ENCODE measurements at regions not wholly inside any gene's neighbourhood (a gene's known extent, or its start where the extent isn't known, plus 50 kb on each side); places are given as distances from the start of the nearest gene placed in this dataset.
"Not testable (repeated sequence)": the region's sequence is repeated elsewhere in the genome, so short reads cannot be mapped to it uniquely, and the experiment has no call there.

- Histone ChIP-seq H3K36me3 (no peaks in the 10 kb centered on the region), H3K27ac (peak overlapping the region in 1 of 10 donors; percentile 6), H3K9me3 (peaks cover 0 to 14% (median 0%) of the 10 kb centered on the region in 11 donors), H3K27me3 (no peaks in the 10 kb centered on the region), H3K4me3 (no peak overlapping the region), H3K4me1 (peaks cover 0 to 53% (median 13%) of the 10 kb centered on the region in 9 donors)
- peak; percentile 73 to 95 (median 88) for ATAC-seq
- intact Hi-C loops (cut with DNase I), result no loop called here
- DNase-seq, result peak; percentile 40 to 47
- no peak for TF ChIP-seq CTCF (IDR thresholded peaks at IDR 0.05)
- 57 to 62% methylated on average over 12 of the region's 12 CpGs for WGBS, 2 donors
Measured at GRCh38 chr1:184191181-184191621, 139.7 kb downstream of the TSEN15 start.

- Histone ChIP-seq H3K9me3 (peaks cover 0 to 10% (median 0%) of the 10 kb centered on the region in 11 donors), H3K4me3 (no peak overlapping the region), H3K4me1 (peaks cover 0 to 46% (median 11%) of the 10 kb centered on the region in 9 donors), H3K36me3 (no peaks in the 10 kb centered on the region), H3K27ac (peak overlapping the region in 1 of 10 donors; percentile 20), H3K27me3 (no peaks in the 10 kb centered on the region)
- DNase-seq (no peak), ATAC-seq (peak in 2 of 8 donors; percentile 5 to 26)
- intact Hi-C loops (cut with DNase I), result no loop called here
- TF ChIP-seq CTCF (IDR thresholded peaks at IDR 0.05), result no peak
- WGBS, 2 donors, result 76 to 87% methylated on average over 1 of the region's 1 CpG
Measured at GRCh38 chr1:184192796-184193195, 141.3 kb downstream of the TSEN15 start.

- Histone ChIP-seq H3K4me1 (peaks cover 0 to 43% (median 11%) of the 10 kb centered on the region in 9 donors), H3K4me3 (no peak overlapping the region), H3K36me3 (no peaks in the 10 kb centered on the region), H3K27ac (peak overlapping the region in 1 of 10 donors; percentile 20), H3K9me3 (peaks cover 0 to 3% (median 0%) of the 10 kb centered on the region in 11 donors), H3K27me3 (no peaks in the 10 kb centered on the region)
- ATAC-seq (peak in 6 of 8 donors; percentile 63 to 85 (median 76)), DNase-seq (peak; percentile 29 to 52)
- no peak for TF ChIP-seq CTCF (IDR thresholded peaks at IDR 0.05)
- intact Hi-C loops (cut with DNase I), result no loop called here
- 54 to 69% methylated on average over 1 of the region's 1 CpG for WGBS, 2 donors
Measured at GRCh38 chr1:184193451-184193850, 141.9 kb downstream of the TSEN15 start.

- DNase-seq (no peak), ATAC-seq (no peak)
- Histone ChIP-seq H3K4me3 (no peak overlapping the region), H3K27me3 (no peaks in the 10 kb centered on the region), H3K36me3 (no peaks in the 10 kb centered on the region), H3K4me1 (peaks cover 0 to 36% (median 11%) of the 10 kb centered on the region in 9 donors), H3K9me3 (no peaks in the 10 kb centered on the region), H3K27ac (no peak overlapping the region)
- intact Hi-C loops (cut with DNase I), result no loop called here
- TF ChIP-seq CTCF (IDR thresholded peaks at IDR 0.05), result no peak
- 73 to 79% methylated on average over 2 of the region's 2 CpGs for WGBS, 2 donors
Measured at GRCh38 chr1:184194236-184194635, 142.7 kb downstream of the TSEN15 start.

GRCh38 chr1:184195722-184196121 lies 144.2 kb downstream of the TSEN15 start:
- H3K36me3 ChIP-seq; intact Hi-C loops (cut with DNase I); H3K27ac ChIP-seq; H3K27me3 ChIP-seq; H3K9me3 ChIP-seq; ATAC-seq; H3K4me3 ChIP-seq; DNase-seq: not testable (repeated sequence)
- WGBS, 2 donors, result 95 to 98% methylated on average over 2 of the region's 2 CpGs
- H3K4me1 ChIP-seq, result peaks cover 0 to 31% (median 10%) of the 10 kb centered on the region in 9 donors

All from heart right ventricle (tissue), 16 donors.